Endothelial cell of umbilical vein (primary cell): ENCODE measurements at regions not wholly inside any gene's neighbourhood (a gene's known extent, or its start where the extent isn't known, plus 50 kb on each side); places are given as distances from the start of the nearest gene placed in this dataset.

ENCODE experiments used
- CTCF ChIP-seq, 2 donors: IDR thresholded peaks; 1 replicate in 1 of 2; 2 replicates in 1 of 2; pipeline ENCODE4 v1.5.1; 2011; ENCODE audit warnings: low read length in 2 of 2, mild to moderate bottlenecking in 2 of 2, moderate library complexity in 2 of 2, control low read depth in 1 of 2, inconsistent platforms in 1 of 2, low read depth in 1 of 2; ENCODE audit not compliant: insufficient read depth in 1 of 2; ENCODE audit errors: extremely low read depth in 1 of 2
- EZH2 ChIP-seq: IDR thresholded peaks from 2 replicates; pipeline ENCODE4 v1.6.1; 2012; ENCODE audit warnings: borderline replicate concordance, low read depth, mild to moderate bottlenecking, moderate library complexity, low read length, inconsistent platforms; ENCODE audit not compliant: severe bottlenecking
- MAX ChIP-seq: IDR thresholded peaks from 2 replicates; pipeline ENCODE4 v1.6.1; 2011; ENCODE audit not compliant: insufficient read depth, insufficient read length
- MYC ChIP-seq: IDR thresholded peaks from one replicate; pipeline ENCODE4 v1.6.1; 2011; ENCODE audit warnings: mild to moderate bottlenecking, low read depth, low read length
- POLR2A ChIP-seq: IDR thresholded peaks from 2 replicates; pipeline ENCODE4 v1.6.1; 2012; ENCODE audit warnings: low read depth, mild to moderate bottlenecking, control low read depth, low read length
- POLR2AphosphoS5 ChIP-seq: IDR thresholded peaks from 2 replicates; pipeline ENCODE4 v1.6.1; 2012; ENCODE audit warnings: low read depth, mild to moderate bottlenecking, control low read depth, low read length, moderate library complexity; ENCODE audit not compliant: insufficient read depth

DNA sequence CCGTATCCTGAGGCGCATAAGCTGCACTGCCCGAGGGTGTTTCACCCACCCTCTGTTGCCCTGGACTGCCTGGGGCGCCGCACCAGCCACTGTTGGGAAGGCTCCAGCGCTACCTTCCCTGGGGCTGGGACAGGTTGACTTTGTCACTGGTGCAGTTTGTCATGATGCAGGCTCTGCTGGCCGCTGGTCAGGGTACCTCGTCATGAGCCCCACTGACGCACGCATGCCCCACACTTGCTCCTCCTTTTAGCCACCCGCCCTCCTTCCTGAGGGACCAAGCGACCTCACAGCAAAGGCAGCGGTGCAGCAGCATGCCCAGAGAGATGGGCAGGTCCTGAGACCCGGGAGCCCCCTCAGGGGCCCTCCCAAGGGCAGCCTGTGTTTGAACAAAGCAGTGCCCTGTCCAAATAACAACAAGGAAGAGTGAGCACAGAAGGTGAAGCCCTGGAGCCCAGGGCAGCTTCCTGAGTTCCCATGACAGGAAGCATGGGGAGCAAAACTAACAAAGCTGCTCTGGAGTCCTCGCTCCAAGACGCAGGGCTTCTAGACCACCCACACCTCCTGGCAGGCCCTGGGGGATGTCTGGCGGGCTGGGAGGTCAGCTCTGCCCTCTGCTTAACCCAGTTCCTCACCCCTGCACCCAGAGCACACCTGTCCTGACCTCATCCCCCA lies 50.1 kb upstream of the SMOC2 start:
- no peak for TF ChIP-seq CTCF (IDR thresholded peaks at IDR 0.05; ENCODE audit: extremely low read depth in 1 of 2, insufficient read depth in 1 of 2, low read depth in 1 of 2, low read length in 2 of 2)
- no peak for TF ChIP-seq POLR2A
- TF ChIP-seq POLR2AphosphoS5 = no peak
- TF ChIP-seq EZH2 = no peak
- no peak for TF ChIP-seq MYC
- TF ChIP-seq MAX = no peak
